COLO829 (cell line): ENCODE measurements at regions not wholly inside any gene's neighbourhood (a gene's known extent, or its start where the extent isn't known, plus 50 kb on each side); places are given as distances from the start of the nearest gene placed in this dataset.
A peak's percentile ranks its signal among the peaks of the same experiment; 100 is the strongest.

ENCODE experiments used
- DNase-seq: peaks from one replicate; pipeline ENCODE4 v3.0.0; 2012; ENCODE audit warnings: low spot score

GRCh38 chr7:50209461-50210135, 94.9 kb upstream of the IKZF1 start:
- no peak for DNase-seq

DNA sequence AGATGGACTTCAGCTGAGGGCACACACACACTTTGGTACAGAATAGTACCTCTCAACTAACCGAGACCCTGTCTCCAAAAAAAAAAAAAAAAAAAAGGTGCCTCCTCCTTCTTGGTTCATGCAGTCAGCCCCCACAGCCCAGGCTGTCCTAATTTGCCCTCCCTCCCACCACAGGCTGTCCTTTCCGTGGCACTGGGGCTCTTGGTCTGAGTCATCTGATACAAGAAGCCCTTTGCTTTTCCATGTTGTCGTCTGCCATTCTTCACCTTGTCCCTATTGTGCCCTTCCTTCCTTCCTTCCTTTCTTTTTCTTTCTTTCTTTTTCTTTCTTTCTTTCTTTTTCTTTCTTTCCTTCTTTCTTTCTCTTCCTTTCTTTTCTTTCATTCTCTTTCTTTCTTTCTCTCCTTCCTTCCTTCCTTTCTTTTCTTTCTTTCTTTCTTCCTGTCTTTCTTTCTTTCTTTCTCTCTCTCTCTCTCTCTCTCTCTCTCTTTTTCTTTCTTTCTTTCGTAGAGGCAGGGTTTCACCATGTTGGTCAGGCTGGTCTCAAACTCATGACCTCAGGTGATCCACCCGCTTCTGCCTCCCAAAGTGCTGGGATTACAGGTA, 96.0 kb upstream of the IKZF1 start:
- no peak for DNase-seq

DNA sequence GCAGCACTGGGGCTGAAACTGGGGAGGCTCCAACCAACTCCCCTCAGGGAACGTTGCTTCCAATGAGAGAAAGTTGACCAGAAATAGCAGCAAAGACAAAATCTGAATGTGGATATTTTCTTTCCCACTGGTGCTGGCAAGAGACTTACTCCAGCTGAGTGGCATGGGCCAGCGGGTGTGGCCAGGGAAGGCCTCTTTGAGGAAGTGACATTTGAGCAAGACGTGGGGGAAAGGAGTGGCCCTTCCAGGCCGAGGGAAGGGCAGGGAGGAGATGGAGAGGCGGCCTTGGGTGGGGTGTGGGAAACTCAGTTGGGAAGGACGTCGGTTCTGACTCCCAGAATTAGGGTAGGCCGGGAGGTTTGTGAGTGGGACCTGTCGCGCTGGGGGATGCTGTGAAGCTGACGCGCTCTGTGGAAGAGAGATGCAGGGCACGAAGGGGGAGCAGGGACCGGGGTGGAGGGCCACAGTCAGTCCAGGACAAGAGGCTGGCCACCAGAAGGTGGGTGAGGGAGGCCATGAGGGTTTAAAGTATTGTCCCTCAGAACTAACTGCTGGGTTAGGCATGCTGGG, 96.7 kb upstream of the IKZF1 start:
- no peak for DNase-seq

- no peak for DNase-seq
Observed at GRCh38 chr7:50207251-50207564, 97.3 kb upstream of the IKZF1 start.

DNA sequence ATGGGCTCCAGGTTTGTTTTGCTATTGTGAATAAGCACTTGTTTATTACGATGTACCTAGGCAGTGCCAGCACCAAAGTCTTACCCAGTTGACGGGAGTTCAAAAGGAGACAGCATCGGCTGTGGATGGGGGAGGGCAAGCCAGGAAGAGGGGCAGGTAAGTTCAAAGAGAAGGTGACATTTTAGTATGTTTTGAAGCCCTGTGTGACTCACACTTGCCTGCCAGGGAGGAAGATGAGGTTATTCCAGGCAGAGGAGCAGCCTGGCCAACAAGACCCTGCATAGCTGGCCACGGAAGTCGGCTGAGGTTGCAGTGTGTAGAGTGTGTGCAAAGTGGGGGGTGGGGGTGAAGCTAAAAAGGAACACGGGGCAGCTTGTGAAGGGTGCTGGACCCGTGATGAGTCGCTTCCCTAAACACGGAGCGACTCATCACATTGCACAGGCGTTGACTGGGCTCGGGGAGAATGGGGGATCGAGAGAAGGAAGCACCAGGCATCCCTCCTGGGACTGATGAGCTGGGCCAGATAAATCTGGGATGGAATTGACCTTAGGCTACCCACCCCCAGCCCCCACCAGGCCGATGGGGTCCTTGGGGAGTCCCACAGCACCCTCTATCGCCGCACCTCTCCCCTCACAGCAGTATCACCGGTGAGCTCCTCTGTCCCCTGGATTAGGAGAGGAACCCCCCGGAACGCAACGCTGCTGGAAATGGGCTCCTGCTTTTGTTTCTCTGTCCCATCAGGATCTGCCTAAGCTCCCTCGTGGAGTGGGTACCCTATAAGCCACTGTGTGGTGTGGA, 97.9 kb upstream of the IKZF1 start:
- no peak for DNase-seq

- no peak for DNase-seq
Observed at GRCh38 chr7:50205011-50205410, 99.5 kb upstream of the IKZF1 start.

GRCh38 chr7:50204581-50204980, 99.9 kb upstream of the IKZF1 start:
- no peak for DNase-seq

DNA sequence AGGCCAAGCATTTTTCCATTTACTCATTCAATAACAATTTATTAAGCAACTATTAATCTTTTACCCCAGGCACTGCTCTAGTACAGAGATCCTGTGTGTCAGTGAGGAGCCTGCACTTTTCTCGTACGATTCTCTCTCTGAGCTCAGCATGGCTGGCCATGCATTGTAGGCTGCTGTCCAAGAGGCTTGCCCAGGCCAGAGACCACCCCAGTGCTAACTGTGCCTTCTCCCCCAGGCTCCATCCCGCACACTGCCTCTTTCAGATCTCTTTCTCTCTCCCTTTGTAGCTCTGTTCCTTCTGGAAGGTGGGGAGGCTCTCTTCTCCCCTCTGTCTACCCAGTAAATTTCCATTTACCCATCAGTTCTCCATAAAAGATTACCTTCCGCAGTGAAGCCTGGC, 101.0 kb upstream of the IKZF1 start:
- no peak for DNase-seq

DNA sequence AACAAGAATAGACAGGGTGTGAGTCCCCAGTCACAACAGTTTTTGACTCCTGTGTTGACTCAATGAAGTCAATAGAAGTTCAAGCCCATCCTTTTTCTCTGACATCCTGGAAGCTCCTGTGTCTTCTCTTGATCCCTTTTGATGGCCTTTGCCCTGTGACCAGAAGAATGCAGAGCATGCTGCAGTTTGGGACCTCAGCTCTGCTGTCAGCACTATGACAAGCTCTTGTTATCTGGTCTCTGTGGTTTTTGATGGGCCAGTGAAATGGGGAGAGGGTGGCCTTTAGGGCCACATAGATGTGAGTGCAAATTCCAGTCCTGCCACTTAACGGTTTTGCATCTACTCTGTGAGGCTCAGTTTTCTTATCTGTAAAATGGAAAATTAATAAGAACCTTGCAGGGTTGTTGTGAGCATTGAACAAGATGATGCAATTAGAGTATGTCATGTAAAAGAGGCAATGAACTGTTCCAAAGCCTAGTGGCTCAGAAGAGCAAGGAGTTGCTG, 102.4 kb upstream of the IKZF1 start:
- DNase-seq: no peak

DNA sequence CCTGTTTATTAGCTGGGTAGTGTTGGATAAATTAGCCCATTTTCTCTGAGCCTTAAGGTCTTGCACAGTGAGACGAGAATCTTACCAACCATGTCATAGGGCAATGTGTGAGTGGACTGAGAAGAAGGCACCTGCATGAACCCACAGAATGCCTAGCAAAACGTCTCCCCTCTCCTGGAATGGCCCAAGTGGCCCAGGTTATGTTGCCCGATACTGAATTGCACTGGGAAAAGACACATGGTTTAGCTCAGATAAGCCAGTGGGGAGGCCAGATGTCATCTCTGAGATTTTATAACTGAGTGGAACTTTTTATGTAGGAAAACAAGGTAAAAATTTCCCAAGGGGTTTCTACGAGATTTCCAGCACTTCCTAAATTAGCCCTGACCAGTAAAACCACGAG, 104.7 kb upstream of the IKZF1 start:
- DNase-seq: no peak

GRCh38 chr7:50197549-50197948, 104.5 kb upstream of the ZPBP start:
- DNase-seq: peak; percentile 70

- DNase-seq: no peak
Observed at GRCh38 chr7:50196719-50197118, 103.7 kb upstream of the ZPBP start.

- no peak for DNase-seq
Observed at GRCh38 chr7:50190776-50191175, 97.7 kb upstream of the ZPBP start.

- no peak for DNase-seq
Observed at GRCh38 chr7:50189371-50189770, 96.3 kb upstream of the ZPBP start.

DNA sequence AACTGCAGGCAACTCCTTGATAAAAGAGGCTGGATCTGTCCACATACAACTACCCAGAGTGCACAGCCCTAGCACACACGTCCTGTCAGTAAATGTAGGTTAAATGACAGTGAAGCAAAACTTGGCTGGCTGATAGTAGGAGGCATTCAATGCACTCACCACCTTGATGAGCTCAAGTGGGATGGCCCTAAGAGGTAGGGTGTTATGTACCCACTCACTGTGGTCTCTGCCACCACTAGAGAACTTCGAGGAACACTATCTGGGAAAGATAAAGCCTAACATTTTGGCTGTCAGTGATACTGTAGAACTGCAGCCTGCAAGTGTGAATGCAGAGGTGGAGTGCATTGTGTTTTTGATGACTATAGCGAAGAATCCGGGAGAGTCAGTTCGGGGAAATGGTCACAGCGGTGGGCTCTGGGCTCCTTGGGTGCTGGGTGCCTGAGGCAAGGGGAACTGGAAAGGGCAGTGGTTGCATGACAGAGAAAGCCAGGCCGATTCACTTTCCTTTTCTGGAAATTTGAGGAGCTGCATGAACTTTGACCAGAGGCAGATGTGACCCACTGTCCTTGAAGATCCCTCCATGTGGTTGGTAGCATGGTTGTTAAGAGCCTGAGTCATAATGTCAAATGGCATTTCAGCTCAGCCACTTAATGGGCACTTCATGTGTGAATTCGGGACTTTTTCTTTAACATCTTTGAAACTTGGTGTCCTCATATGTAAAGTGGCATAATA, 93.1 kb upstream of the ZPBP start:
- no peak for DNase-seq

DNA sequence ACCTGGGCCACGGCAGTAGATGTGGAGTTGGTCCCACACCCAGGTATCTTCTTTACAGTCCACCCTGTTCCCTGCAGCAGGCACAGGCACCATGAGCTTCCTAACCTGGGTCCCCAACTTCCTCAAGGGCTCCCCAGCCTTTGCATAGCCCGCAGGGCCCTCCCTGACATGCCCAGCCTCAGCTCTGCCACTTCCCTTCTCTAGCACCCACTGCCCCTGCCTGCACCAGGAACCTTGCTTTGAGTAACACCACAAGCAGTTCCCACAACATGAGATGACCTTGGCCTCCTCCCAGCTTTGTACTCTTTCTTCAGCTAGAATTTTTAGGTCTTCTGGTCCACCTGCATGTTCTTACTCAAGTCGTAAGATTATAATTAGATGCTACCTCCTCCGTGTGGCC, 92.2 kb upstream of the ZPBP start:
- no peak for DNase-seq

GRCh38 chr7:50184271-50184990, 91.4 kb upstream of the ZPBP start:
- no peak for DNase-seq

DNA sequence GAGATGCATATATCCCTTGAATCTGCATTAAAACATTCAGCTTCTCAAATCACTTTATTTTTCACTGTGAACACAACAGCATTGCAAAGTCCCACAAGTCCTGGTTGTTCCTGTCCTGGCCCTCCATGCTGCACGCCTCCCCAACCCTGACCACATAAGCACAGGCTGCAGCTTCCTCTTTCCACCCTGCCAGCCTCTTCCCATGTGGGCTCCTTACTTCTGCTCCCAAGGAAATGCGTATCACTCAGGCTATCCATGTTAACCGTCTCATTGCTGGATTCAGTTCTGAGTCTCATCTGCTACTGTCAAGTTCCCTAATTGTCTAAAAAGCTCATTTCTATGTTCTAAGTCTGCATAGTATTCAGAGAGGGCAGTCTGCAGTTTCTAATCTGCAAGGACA, 89.7 kb upstream of the ZPBP start:
- no peak for DNase-seq

DNA sequence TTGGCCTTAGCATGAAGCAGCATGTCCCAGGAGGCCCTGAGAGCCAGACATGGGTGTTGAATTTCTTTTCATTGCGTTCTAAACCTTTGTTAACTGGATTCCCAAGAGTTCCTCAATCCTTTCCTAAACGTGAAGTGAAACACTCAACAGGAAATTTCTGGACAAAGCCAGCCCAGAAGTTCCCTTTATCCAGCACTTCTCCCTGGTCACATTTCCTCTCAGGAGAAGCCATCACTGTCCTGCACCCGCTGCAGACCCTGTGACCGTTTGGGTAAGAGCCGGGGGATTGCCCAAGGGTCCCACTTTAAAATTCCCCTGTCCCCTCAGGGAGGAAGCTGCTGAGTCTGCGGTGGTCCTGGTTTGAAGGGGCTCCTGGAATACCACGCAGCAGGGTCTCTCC, 88.0 kb upstream of the ZPBP start:
- DNase-seq: no peak

- DNase-seq: no peak
Observed at GRCh38 chr7:50178166-50178565, 85.1 kb upstream of the ZPBP start.

- DNase-seq: no peak
Observed at GRCh38 chr7:50174948-50175347, 81.9 kb upstream of the ZPBP start.
